DOHH2 (cell line): ENCODE measurements at regions not wholly inside any gene's neighbourhood (a gene's known extent, or its start where the extent isn't known, plus 50 kb on each side); places are given as distances from the start of the nearest gene placed in this dataset.
A peak's percentile ranks its signal among the peaks of the same experiment; 100 is the strongest.

ENCODE experiments used
- CTCF ChIP-seq: fragments of 200-600 bp; sonication (generic); IDR thresholded peaks from one replicate; pipeline ENCODE4 v1.5.1; 2014; ENCODE audit warnings: antibody characterized with exemption, mild to moderate bottlenecking, low read depth, low read length; ENCODE audit not compliant: poor library complexity, severe bottlenecking
- EZH2phosphoT487 ChIP-seq: fragments of 200-600 bp; sonication (generic); IDR thresholded peaks from 2 replicates; pipeline ENCODE4 v1.6.1; 2017; ENCODE audit warnings: borderline replicate concordance, mild to moderate bottlenecking, antibody characterized with exemption, low read length, moderate library complexity, mixed read lengths

DNA sequence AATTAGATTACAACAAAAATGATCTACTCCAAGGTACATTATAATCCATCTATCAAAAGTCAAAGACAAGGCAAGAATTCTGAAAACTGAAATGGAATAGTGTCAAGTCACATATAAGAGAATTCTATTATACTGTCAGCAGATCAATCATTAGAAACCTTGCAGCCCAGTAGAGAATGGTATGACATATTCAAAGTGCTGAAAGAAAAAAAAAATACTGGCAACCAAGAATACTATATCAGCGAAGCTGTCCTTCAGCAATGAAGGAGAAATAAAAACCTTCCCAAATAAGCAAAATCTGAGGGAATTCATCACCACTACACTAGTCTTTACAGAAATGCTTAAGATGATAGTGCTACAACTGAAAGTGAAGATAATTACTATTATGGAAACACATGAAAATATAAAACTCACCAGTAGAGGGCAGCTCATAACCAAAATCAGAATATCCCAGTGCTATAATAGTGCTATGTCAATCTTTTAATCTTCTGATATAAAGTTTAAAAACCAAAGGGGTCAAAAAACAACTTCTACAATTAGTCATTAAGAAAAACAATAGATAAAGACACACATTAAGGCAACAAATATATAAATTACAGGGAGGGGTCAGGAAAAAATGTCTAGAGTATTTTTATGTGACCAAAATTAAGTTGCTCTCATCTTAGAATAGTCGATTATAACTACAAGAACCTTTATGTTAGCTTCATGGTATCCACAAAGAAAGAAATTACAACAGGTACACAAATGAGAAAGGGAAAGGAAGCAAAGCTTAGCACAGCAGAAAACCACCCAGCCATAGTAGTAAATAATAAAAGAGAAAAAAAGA is 190.7 kb upstream of the CNTN6 start:
- TF ChIP-seq CTCF (peak; percentile 65), EZH2phosphoT487 (no peak)
